DOHH2 (cell line): ENCODE measurements at regions not wholly inside any gene's neighbourhood (a gene's known extent, or its start where the extent isn't known, plus 50 kb on each side); places are given as distances from the start of the nearest gene placed in this dataset.

ENCODE experiments used
- H3F3A ChIP-seq: fragments of 200-600 bp; sonication (generic), shearing (Covaris generic); 2 replicates; pipeline ENCODE4 v1.6.0; 2016; ENCODE audit warnings: antibody characterized with exemption, mild to moderate bottlenecking; ENCODE audit not compliant: control insufficient read depth, insufficient read depth
- H3K27ac ChIP-seq: fragments of 200-600 bp; sonication (generic); 2 replicates; pipeline ENCODE4 v1.5.1; 2014; ENCODE audit warnings: low read depth, mild to moderate bottlenecking, low read length, moderate library complexity
- H3K27me3 ChIP-seq: fragments of 200-600 bp; sonication (generic); 2 replicates; pipeline ENCODE4 v1.6.1; 2014; ENCODE audit warnings: mild to moderate bottlenecking, low read length, mixed read lengths; ENCODE audit not compliant: control insufficient read depth
- H3K36me3 ChIP-seq: fragments of 200-600 bp; sonication (generic); 2 replicates; pipeline ENCODE4 v1.6.1; 2014; ENCODE audit warnings: mild to moderate bottlenecking, low read length, moderate library complexity, mixed read lengths; ENCODE audit not compliant: control insufficient read depth
- H3K4me1 ChIP-seq: fragments of 200-600 bp; sonication (generic); 2 replicates; pipeline ENCODE4 v1.6.1; 2014; ENCODE audit warnings: mild to moderate bottlenecking, low read length, mixed read lengths; ENCODE audit not compliant: control insufficient read depth
- H3K4me2 ChIP-seq: fragments of 200-600 bp; sonication (generic); 2 replicates; pipeline ENCODE4 v1.6.0; 2014; ENCODE audit warnings: mild to moderate bottlenecking, low read length, moderate library complexity
- H3K4me3 ChIP-seq: fragments of 200-600 bp; sonication (generic); 2 replicates; pipeline ENCODE4 v1.5.1; 2014; ENCODE audit warnings: mild to moderate bottlenecking, low read length, mixed read lengths
- H3K79me2 ChIP-seq: fragments of 200-600 bp; sonication (generic); 2 replicates; pipeline ENCODE4 v1.6.1; 2014; ENCODE audit warnings: mild to moderate bottlenecking, low read length, mixed read lengths; ENCODE audit not compliant: control insufficient read depth
- H3K9me2 ChIP-seq: fragments of 200-600 bp; sonication (generic); replicated peaks from 2 replicates; pipeline ENCODE4 v1.6.1; 2014; ENCODE audit warnings: mild to moderate bottlenecking, low read length, mixed read lengths; ENCODE audit not compliant: control insufficient read depth
- H3K9me3 ChIP-seq: fragments of 200-600 bp; sonication (generic); 2 replicates; pipeline ENCODE4 v1.6.1; 2014; ENCODE audit warnings: antibody characterized with exemption, low read length, mixed read lengths; ENCODE audit not compliant: control insufficient read depth, insufficient read depth
- H4K20me1 ChIP-seq: fragments of 200-600 bp; sonication (generic); 2 replicates; pipeline ENCODE4 v1.6.0; 2014; ENCODE audit warnings: low read depth, mild to moderate bottlenecking, antibody characterized with exemption, low read length, moderate library complexity; ENCODE audit not compliant: control insufficient read depth, insufficient read depth
- CTCF ChIP-seq: fragments of 200-600 bp; sonication (generic); IDR thresholded peaks from one replicate; pipeline ENCODE4 v1.5.1; 2014; ENCODE audit warnings: antibody characterized with exemption, mild to moderate bottlenecking, low read depth, low read length; ENCODE audit not compliant: poor library complexity, severe bottlenecking
- EZH2phosphoT487 ChIP-seq: fragments of 200-600 bp; sonication (generic); IDR thresholded peaks from 2 replicates; pipeline ENCODE4 v1.6.1; 2017; ENCODE audit warnings: borderline replicate concordance, mild to moderate bottlenecking, antibody characterized with exemption, low read length, moderate library complexity, mixed read lengths

DNA sequence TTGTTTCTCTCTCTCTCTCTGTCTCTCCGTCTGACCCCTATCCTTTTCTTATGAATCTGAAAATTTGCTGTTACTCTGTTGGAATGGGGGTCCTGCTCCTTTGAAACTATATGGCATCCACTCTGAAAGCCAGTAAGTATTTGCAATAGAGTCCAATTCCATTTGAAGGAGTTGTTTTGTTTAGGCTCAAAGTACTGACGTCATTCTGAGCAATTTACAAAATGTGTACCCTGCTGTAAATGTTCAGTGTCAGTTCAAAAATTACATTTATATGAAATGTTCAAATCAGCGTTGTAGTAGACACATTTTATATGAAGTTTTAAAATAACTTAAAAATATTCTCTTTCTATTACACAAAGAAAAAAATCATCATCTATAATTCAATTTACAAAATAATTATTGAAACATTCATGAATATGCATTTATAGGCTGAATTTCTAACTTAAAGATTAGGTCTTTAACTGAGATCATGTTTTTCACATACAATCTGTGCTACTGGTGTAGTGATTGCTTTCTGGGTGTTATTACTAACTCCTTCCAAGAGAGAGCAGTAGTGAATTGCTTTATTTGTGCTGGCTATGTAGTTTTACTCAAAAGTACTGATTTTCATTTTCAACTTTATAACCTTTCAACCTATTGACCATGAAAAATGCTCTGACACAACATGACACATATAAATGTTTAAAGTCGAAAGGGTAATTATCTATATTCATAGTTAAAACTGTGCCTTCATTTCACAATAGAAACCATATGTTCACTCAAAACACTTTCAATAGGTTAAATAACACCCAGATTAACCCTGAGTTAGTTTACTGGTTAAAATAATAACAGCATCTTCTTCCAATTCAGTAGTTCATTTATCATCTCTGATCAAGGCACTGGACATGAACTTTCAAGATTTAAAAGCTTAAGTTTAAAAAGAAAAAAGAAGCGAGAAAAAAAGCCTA is 253.1 kb upstream of the ADGRL4 start:
- TF ChIP-seq CTCF (peak; percentile 46), EZH2phosphoT487 (no peak)

GRCh38 chr1:79255421-79255820 is 248.9 kb upstream of the ADGRL4 start:
- Histone ChIP-seq H3K9me2 (no peaks in the 10 kb centered on the region; the same call in 1 of the 2 replicates), H3K9me3 (no peaks in the 10 kb centered on the region), H3K4me1 (no peaks in the 10 kb centered on the region), H3K4me3 (no peak overlapping the region), H3K27me3 (no peaks in the 10 kb centered on the region), H4K20me1 (no peaks in the 10 kb centered on the region), H3K4me2 (no peak overlapping the region), H3K79me2 (no peaks in the 10 kb centered on the region), H3K27ac (no peak overlapping the region), H3K36me3 (no peaks in the 10 kb centered on the region), H3F3A (no peaks in the 10 kb centered on the region)
- TF ChIP-seq EZH2phosphoT487 (no peak), CTCF (no peak)

More for the DNA sequence above, 253.1 kb upstream of the ADGRL4 start:
- Histone ChIP-seq H3K79me2 (no peaks in the 10 kb centered on the region), H3K9me2 (no peaks in the 10 kb centered on the region), H3K27ac (no peak overlapping the region), H4K20me1 (no peaks in the 10 kb centered on the region), H3F3A (no peaks in the 10 kb centered on the region), H3K4me3 (no peak overlapping the region), H3K36me3 (no peaks in the 10 kb centered on the region), H3K4me1 (no peaks in the 10 kb centered on the region), H3K9me3 (no peaks in the 10 kb centered on the region), H3K27me3 (no peaks in the 10 kb centered on the region), H3K4me2 (no peak overlapping the region)

DNA sequence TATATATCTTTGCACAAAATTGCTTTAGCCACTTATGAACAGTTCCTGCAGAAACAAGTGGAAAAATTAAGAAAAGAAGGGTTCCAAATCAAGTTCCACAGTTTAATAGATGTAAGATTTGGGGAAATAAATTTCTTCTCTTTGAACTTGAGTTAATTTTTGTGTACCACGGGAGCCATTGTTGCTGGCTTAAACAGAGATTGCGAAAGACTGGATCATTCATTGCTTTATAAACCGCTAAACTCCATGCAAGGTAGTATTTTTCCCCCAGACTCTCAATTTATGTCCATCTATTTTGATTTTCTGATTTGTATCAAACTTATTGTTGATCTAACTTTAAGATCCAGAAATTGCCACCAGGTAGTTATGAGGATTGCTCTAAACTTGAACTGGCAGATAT is 246.1 kb upstream of the ADGRL4 start:
- no peak overlapping the region for H3K4me2 ChIP-seq
- no peak overlapping the region for H3K27ac ChIP-seq
- TF ChIP-seq EZH2phosphoT487 (no peak), CTCF (no peak)
- H3K4me3 ChIP-seq, result no peak overlapping the region
- H3K9me2 ChIP-seq, result no peaks in the 10 kb centered on the region; the same call in 1 of the 2 replicates
- H3K27me3 ChIP-seq, result no peaks in the 10 kb centered on the region
- no peaks in the 10 kb centered on the region for H3K4me1 ChIP-seq
- no peaks in the 10 kb centered on the region for H3K79me2 ChIP-seq
- no peaks in the 10 kb centered on the region for H3K36me3 ChIP-seq
- no peaks in the 10 kb centered on the region for H4K20me1 ChIP-seq
- H3F3A ChIP-seq, result no peaks in the 10 kb centered on the region
- H3K9me3 ChIP-seq, result no peaks in the 10 kb centered on the region
